Heart right ventricle (tissue), 16 donors: ENCODE measurements at regions not wholly inside any gene's neighbourhood (a gene's known extent, or its start where the extent isn't known, plus 50 kb on each side); places are given as distances from the start of the nearest gene placed in this dataset.

Experiments used
- ATAC-seq, 8 donors: fragments of 200-7000 bp; cut with Tn5 transposase; one replicate each; pipeline ENCODE4 v1.9.1; 2020; ENCODE audit warnings: mild to moderate bottlenecking in 8 of 8, moderate library complexity in 8 of 8, moderate number of reproducible peaks in 1 of 8
- DNase-seq, 2 donors: peaks; one replicate each; pipeline ENCODE4 v3.0.0-alpha.2; 2020
- H3K27ac ChIP-seq, 10 donors: fragments of 200-600 bp; sonication (generic) in 2 of 10; one replicate each; pipeline versions ENCODE4 v1.5.0 to v1.8.0; 2020 to 2022; ENCODE audit warnings: mild to moderate bottlenecking in 3 of 10
- H3K27me3 ChIP-seq, 7 donors: fragments of 200-600 bp; one replicate each; pipeline ENCODE4 v1.8.0; 2021 to 2022; ENCODE audit warnings: mild to moderate bottlenecking in 2 of 7
- H3K36me3 ChIP-seq, 9 donors: fragments of 200-600 bp; sonication (generic) in 1 of 9; one replicate each; pipeline versions ENCODE4 v1.5.0 to v1.8.0; 2020 to 2022; ENCODE audit warnings: mild to moderate bottlenecking in 2 of 9
- H3K4me1 ChIP-seq, 9 donors: fragments of 200-600 bp; sonication (generic) in 1 of 9; one replicate each; pipeline versions ENCODE4 v1.5.0 to v1.8.0; 2020 to 2022; ENCODE audit warnings: mild to moderate bottlenecking in 4 of 9
- H3K4me3 ChIP-seq, 10 donors: fragments of 200-600 bp; sonication (generic) in 2 of 10; one replicate each; pipeline versions ENCODE4 v1.5.0 to v1.8.0; 2020 to 2022; ENCODE audit warnings: mild to moderate bottlenecking in 7 of 10, moderate library complexity in 2 of 10
- H3K9me3 ChIP-seq, 11 donors: fragments of 200-600 bp in 10 of 11; sonication (generic) in 2 of 11; one replicate each; pipeline versions ENCODE4 v1.5.0 to v1.8.0; 2013 to 2022; ENCODE audit warnings: mild to moderate bottlenecking in 2 of 11, control low read depth in 1 of 11, moderate library complexity in 1 of 11
- WGBS, 2 donors: extraction: QIAGEN DNeasy Blood & Tissue Kit; methylation state at CpG; one replicate each; pipeline ENCODE4 v1.1.7; 2013; ENCODE audit warnings: inconsistent platforms in 1 of 2; 5-methylcytosine and 5-hydroxymethylcytosine counted together
- intact Hi-C, 10 donors: fragments of 100-400 bp; cut with DNase I; formaldehyde crosslinking; loops; one replicate each; pipeline versions ENCODE4 v1.11.1 to v1.14.2; 2022
- TF ChIP-seq, protein P1 (sequence below), 9 donors: fragments of 200-600 bp; sonication (generic) in 2 of 9; IDR thresholded peaks; one replicate each; pipeline versions ENCODE4 v1.5.0 to v1.8.0; 2021 to 2022; ENCODE audit warnings: antibody characterized with exemption in 9 of 9, mild to moderate bottlenecking in 5 of 9, moderate library complexity in 1 of 9
- donor health status: Arrhythmogenic right ventricular cardiomyopathy.
- donor health status: ischemic (EF 13 %, LVEDD 7.1; RV severe dilation, severe dysfunction).
- donor health status: healthy with polysubstance abuse.
- donor health status: DM: no; HTN: yes; CAD: no.
- donor health status: DM: no; HTN: no; CAD: no.
- donor health status: ischemic (EF 25% LVEDD 6.9; RV normal size, moderate dysfunction).
- donor health status: ischemic (EF 25% LVEDD 5.7; RV mildly dilated, moderate dysfunction).
- donor health status: healthy.
- donor health status: DM: yes; HTN: yes; CAD: no.
- donor health status: Ischemic cardiomyopathy.
- donor health status: ischemic (EF 35%, LVEDD 5.7; RV mildly dilated, moderate dysfunction).
- donor health status: nonischemic (EF 11% LVEDD 7.7; RV severe dilation, severe dysfunction).
- donor health status: DM: yes; HTN: yes; CAD: no.
- donor health status: PGD.
- donor health status: ischemic (EF 29% LVEDD 5.4; RV normal size, mild dysfunction).
- donor health status: nonischemic (EF 23%, LVEDD 6.1; RV moderate dilation, normal function).

GRCh38 chr3:106029954-106030626, 161.3 kb upstream of the CBLB start:
- H3K27ac ChIP-seq = no peak overlapping the region
- TF ChIP-seq, protein P1, sequence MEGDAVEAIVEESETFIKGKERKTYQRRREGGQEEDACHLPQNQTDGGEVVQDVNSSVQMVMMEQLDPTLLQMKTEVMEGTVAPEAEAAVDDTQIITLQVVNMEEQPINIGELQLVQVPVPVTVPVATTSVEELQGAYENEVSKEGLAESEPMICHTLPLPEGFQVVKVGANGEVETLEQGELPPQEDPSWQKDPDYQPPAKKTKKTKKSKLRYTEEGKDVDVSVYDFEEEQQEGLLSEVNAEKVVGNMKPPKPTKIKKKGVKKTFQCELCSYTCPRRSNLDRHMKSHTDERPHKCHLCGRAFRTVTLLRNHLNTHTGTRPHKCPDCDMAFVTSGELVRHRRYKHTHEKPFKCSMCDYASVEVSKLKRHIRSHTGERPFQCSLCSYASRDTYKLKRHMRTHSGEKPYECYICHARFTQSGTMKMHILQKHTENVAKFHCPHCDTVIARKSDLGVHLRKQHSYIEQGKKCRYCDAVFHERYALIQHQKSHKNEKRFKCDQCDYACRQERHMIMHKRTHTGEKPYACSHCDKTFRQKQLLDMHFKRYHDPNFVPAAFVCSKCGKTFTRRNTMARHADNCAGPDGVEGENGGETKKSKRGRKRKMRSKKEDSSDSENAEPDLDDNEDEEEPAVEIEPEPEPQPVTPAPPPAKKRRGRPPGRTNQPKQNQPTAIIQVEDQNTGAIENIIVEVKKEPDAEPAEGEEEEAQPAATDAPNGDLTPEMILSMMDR (IDR thresholded peaks at IDR 0.05) = no peak
- no peaks in the 10 kb centered on the region for H3K36me3 ChIP-seq
- intact Hi-C loops = no loop called here
- H3K4me1 ChIP-seq = peaks cover 0 to 7% (median 0%) of the 10 kb centered on the region in 9 donors
- ATAC-seq = no peak
- no peaks in the 10 kb centered on the region for H3K27me3 ChIP-seq
- H3K4me3 ChIP-seq = no peak overlapping the region
- no peaks in the 10 kb centered on the region for H3K9me3 ChIP-seq
- 93 to 95% methylated on average over 4 of the region's 4 CpGs for WGBS, 2 donors
- DNase-seq = no peak

GRCh38 chr3:106030627-106030963, 161.8 kb upstream of the CBLB start:
- Histone ChIP-seq H3K4me1 (peaks cover 0 to 2% (median 0%) of the 10 kb centered on the region in 9 donors), H3K27ac (no peak overlapping the region), H3K27me3 (no peaks in the 10 kb centered on the region), H3K36me3 (no peaks in the 10 kb centered on the region), H3K9me3 (no peaks in the 10 kb centered on the region), H3K4me3 (no peak overlapping the region)
- intact Hi-C loops = no loop called here
- TF ChIP-seq, protein P1 (IDR thresholded peaks at IDR 0.05) = no peak
- DNase-seq (no peak), ATAC-seq (no peak)

GRCh38 chr3:106032479-106032878, 163.7 kb upstream of the CBLB start:
- 86 to 88% methylated on average over 2 of the region's 2 CpGs for WGBS, 2 donors
- TF ChIP-seq, protein P1 (IDR thresholded peaks at IDR 0.05) = no peak
- no peak for ATAC-seq
- no peak for DNase-seq
- Histone ChIP-seq H3K36me3 (no peaks in the 10 kb centered on the region), H3K27me3 (no peaks in the 10 kb centered on the region), H3K4me1 (no peaks in the 10 kb centered on the region), H3K27ac (no peak overlapping the region), H3K9me3 (no peaks in the 10 kb centered on the region), H3K4me3 (no peak overlapping the region)
- intact Hi-C loops = no loop called here

DNA sequence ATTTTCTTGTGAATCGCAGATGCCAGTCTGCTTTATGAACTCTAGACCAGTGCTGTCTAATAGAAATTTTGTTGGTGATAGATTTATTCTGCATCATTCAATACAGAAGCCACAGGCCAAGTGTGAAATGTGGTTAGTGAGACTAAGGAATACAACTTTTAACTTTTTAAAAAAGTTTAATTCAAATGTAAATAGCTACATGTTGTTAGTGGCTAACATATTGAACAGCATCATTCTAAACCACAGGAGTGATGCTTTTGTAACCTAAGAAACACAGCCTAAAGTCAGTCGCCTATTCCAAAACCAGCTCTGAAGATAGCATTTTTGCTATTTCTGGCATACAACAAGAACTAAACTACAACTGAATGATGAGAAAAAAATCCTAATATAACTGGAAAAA, 164.8 kb upstream of the CBLB start:
- peaks cover 0 to 6% (median 0%) of the 10 kb centered on the region in 11 donors for H3K9me3 ChIP-seq

More for the DNA sequence above, 164.8 kb upstream of the CBLB start:
- TF ChIP-seq, protein P1 (IDR thresholded peaks at IDR 0.05) = no peak
- H3K4me1 ChIP-seq = no peaks in the 10 kb centered on the region
- H3K36me3 ChIP-seq = no peaks in the 10 kb centered on the region
- WGBS, 2 donors = 94 to 97% methylated on average over 2 of the region's 2 CpGs
- ATAC-seq (no peak), DNase-seq (no peak)
- no peak overlapping the region for H3K27ac ChIP-seq
- H3K27me3 ChIP-seq = no peaks in the 10 kb centered on the region
- intact Hi-C loops = no loop called here
- H3K4me3 ChIP-seq = no peak overlapping the region
